GM12878 (cell line): ENCODE measurements at regions not wholly inside any gene's neighbourhood (a gene's known extent, or its start where the extent isn't known, plus 50 kb on each side); places are given as distances from the start of the nearest gene placed in this dataset.

Source experiments
- ATAC-seq: fragments of 200-7000 bp; cut with Tn5 transposase; 3 replicates; pipeline ENCODE4 v1.9.1; 2020; ENCODE audit warnings: mild to moderate bottlenecking, moderate library complexity
- BruUV-seq: library from RNA; stranded (reverse); fragments of 400-500 nt; replicated peaks from 2 replicates; lab custom pipeline; 2021; lab: Mats Ljungman, UMichigan
- CTCF ChIA-PET: fragments of 300-600 bp; sonication (Branson Sonifier 250); formaldehyde crosslinking; extraction: SDS; loops from one replicate; lab custom pipeline; 2021; ENCODE audit warnings: inconsistent platforms; lab: Yijun Ruan, JAX
- POLR2A ChIA-PET: fragments of 350-600 bp; formaldehyde crosslinking; extraction: SDS; loops from one replicate; lab custom pipeline; 2021; ENCODE audit warnings: inconsistent platforms; lab: Charles Lee
- RAD21 ChIA-PET: fragments of 300-600 bp; sonication (Branson Sonifier 250); formaldehyde crosslinking; loops from one replicate; lab custom pipeline; 2023; ENCODE audit warnings: antibody characterized with exemption; ENCODE audit not compliant: unreplicated experiment; lab: Charles Lee
- SMC1A ChIA-PET: fragments of 300-600 bp; sonication (Branson Sonifier 250); formaldehyde crosslinking; loops from one replicate; lab custom pipeline; 2023; ENCODE audit not compliant: unreplicated experiment, uncharacterized antibody; lab: Charles Lee
- DNase-seq: peaks from one replicate; pipeline ENCODE4 v3.0.0-alpha.2; 2011; ENCODE audit warnings: low read depth, low spot score
- FAIRE-seq: peaks from 3 replicates; lab custom pipeline; 2011; peaks lifted over from hg19 to GRCh38; lab: Jason Lieb, UNC
- H2AFZ ChIP-seq: 2 replicates; pipeline ENCODE4 v1.6.0; 2011; ENCODE audit warnings: low read depth, low read length, control low read depth; ENCODE audit not compliant: control insufficient read depth
- H3K27ac ChIP-seq: 2 replicates; pipeline ENCODE4 v1.5.1; 2011; ENCODE audit warnings: control low read depth; ENCODE audit not compliant: control insufficient read depth, insufficient read depth
- H3K27me3 ChIP-seq, 2 experiments: replicated peaks in 1 of 2; 2 replicates each; pipeline versions ENCODE4 v1.6.0 to v1.6.1; 2011; ENCODE audit warnings: low read length in 1 of 2; ENCODE audit not compliant: control insufficient read depth in 2 of 2, insufficient read depth in 2 of 2
- H3K36me3 ChIP-seq, 2 experiments: 2 replicates each; pipeline ENCODE4 v1.5.1; 2011; ENCODE audit warnings: low read length in 1 of 2; ENCODE audit not compliant: control insufficient read depth in 2 of 2, insufficient read depth in 2 of 2
- H3K4me1 ChIP-seq: 2 replicates; pipeline ENCODE4 v1.6.1; 2011; ENCODE audit warnings: mild to moderate bottlenecking, low read length, moderate library complexity, mixed read lengths; ENCODE audit not compliant: control insufficient read depth, insufficient read depth
- H3K4me2 ChIP-seq: 2 replicates; pipeline ENCODE4 v1.6.0; 2011; ENCODE audit warnings: control low read depth; ENCODE audit not compliant: control insufficient read depth, insufficient read depth
- H3K4me3 ChIP-seq: fragments of 200-600 bp; sonication (generic); 2 replicates; pipeline ENCODE4 v1.5.1; 2016
- H3K79me2 ChIP-seq: 2 replicates; pipeline ENCODE4 v1.6.0; 2011; ENCODE audit warnings: low read length; ENCODE audit not compliant: control insufficient read depth, insufficient read depth
- H3K9ac ChIP-seq: 2 replicates; pipeline ENCODE4 v1.8.0; 2011; ENCODE audit warnings: low read length, control low read depth, mixed read lengths; ENCODE audit not compliant: control insufficient read depth, insufficient read depth
- H3K9me3 ChIP-seq: replicated peaks from 3 replicates; pipeline ENCODE4 v1.5.1; 2011; ENCODE audit warnings: mild to moderate bottlenecking, low read length; ENCODE audit not compliant: control insufficient read depth, insufficient read depth
- H4K20me1 ChIP-seq: 2 replicates; pipeline ENCODE4 v1.6.0; 2011; ENCODE audit not compliant: control insufficient read depth, insufficient read depth
- CHD2 ChIP-seq: IDR thresholded peaks from 2 replicates; pipeline ENCODE4 v1.6.1; 2011; ENCODE audit warnings: low read depth, low read length, improper control_type of control experiment, borderline replicate concordance
- DPF2 ChIP-seq: fragments of 450-650 bp; IDR thresholded peaks from 2 replicates; pipeline ENCODE4 v1.6.1; 2017; ENCODE audit warnings: mild to moderate bottlenecking
- ETV6 ChIP-seq, 2 experiments: fragments of 450-650 bp in 1 of 2; IDR thresholded peaks in 1 of 2; conservative IDR thresholded peaks in 1 of 2; 2 replicates each; pipeline ENCODE4 v1.6.1; 2014; ENCODE audit warnings: antibody characterized with exemption in 1 of 2, borderline replicate concordance in 1 of 2, low read depth in 1 of 2, mild to moderate bottlenecking in 1 of 2, moderate library complexity in 1 of 2
- EZH2 ChIP-seq: IDR thresholded peaks from 2 replicates; pipeline ENCODE4 v1.6.1; 2012; ENCODE audit warnings: low read depth, mild to moderate bottlenecking, control low read depth, inconsistent platforms, low read length, borderline replicate concordance; ENCODE audit not compliant: control insufficient read depth
- FOXK2 ChIP-seq: fragments of 450-650 bp; IDR thresholded peaks from 2 replicates; pipeline ENCODE4 v1.6.1; 2017; ENCODE audit warnings: mild to moderate bottlenecking, moderate library complexity
- GABPA ChIP-seq: IDR thresholded peaks from 2 replicates; pipeline ENCODE4 v1.6.1; 2014; ENCODE audit warnings: antibody characterized with exemption, low read depth, mild to moderate bottlenecking, inconsistent platforms
- HCFC1 ChIP-seq: fragments of 150-350 bp; IDR thresholded peaks from 2 replicates; pipeline ENCODE4 v1.6.1; 2014; ENCODE audit warnings: low read length
- HSF1 ChIP-seq: fragments of 150-350 bp; IDR thresholded peaks from 2 replicates; pipeline ENCODE4 v1.6.1; 2014; ENCODE audit warnings: mild to moderate bottlenecking, low read depth, low read length
- MEF2A ChIP-seq: IDR thresholded peaks from 2 replicates; pipeline ENCODE4 v1.6.1; 2011; ENCODE audit warnings: low read depth, mild to moderate bottlenecking, low read length, moderate library complexity; ENCODE audit not compliant: insufficient read depth
- NFIC ChIP-seq: IDR thresholded peaks from 2 replicates; pipeline ENCODE4 v1.6.1; 2012; ENCODE audit warnings: low read depth, mild to moderate bottlenecking, inconsistent platforms, low read length, moderate library complexity
- NR2C2 ChIP-seq: IDR thresholded peaks from 2 replicates; pipeline ENCODE4 v1.6.1; 2011; ENCODE audit warnings: borderline replicate concordance, low read depth; ENCODE audit not compliant: control insufficient read depth, insufficient read length
- RFX5 ChIP-seq: IDR thresholded peaks from 2 replicates; pipeline ENCODE4 v1.6.1; 2011; ENCODE audit warnings: low read depth, low read length, improper control_type of control experiment
- TBL1XR1 ChIP-seq: IDR thresholded peaks from 2 replicates; pipeline ENCODE4 v1.6.1; 2012; ENCODE audit warnings: low read depth, low read length, improper control_type of control experiment
- WGBS: methylation state at CpG from one replicate; pipeline ENCODE4 v1.1.6; 2016; ENCODE audit warnings: low lambda C conversion rate; ENCODE audit not compliant: insufficient replicate concordance, insufficient coverage; ENCODE audit errors: missing lambda C conversion rate; 5-methylcytosine and 5-hydroxymethylcytosine counted together
- in situ Hi-C: fragments of 300-500 bp; cut with MboI; formaldehyde crosslinking; loops from 9 replicates; pipeline ENCODE4 v1.14.3; 2018; ENCODE audit warnings: mixed read lengths
- intact Hi-C: fragments of 100-400 bp; cut with micrococcal nuclease; formaldehyde crosslinking; loops from one replicate; pipeline ENCODE4 v1.14.2; 2022; ENCODE audit not compliant: unreplicated experiment
- TF ChIP-seq, protein P1 (sequence below): IDR thresholded peaks from 2 replicates; pipeline ENCODE4 v1.6.1; 2012; ENCODE audit warnings: mild to moderate bottlenecking, low read depth, low read length
- TF ChIP-seq, protein P2 (sequence below): fragments of 450-650 bp; IDR thresholded peaks from 2 replicates; pipeline ENCODE4 v1.6.1; 2017; ENCODE audit warnings: mild to moderate bottlenecking

DNA sequence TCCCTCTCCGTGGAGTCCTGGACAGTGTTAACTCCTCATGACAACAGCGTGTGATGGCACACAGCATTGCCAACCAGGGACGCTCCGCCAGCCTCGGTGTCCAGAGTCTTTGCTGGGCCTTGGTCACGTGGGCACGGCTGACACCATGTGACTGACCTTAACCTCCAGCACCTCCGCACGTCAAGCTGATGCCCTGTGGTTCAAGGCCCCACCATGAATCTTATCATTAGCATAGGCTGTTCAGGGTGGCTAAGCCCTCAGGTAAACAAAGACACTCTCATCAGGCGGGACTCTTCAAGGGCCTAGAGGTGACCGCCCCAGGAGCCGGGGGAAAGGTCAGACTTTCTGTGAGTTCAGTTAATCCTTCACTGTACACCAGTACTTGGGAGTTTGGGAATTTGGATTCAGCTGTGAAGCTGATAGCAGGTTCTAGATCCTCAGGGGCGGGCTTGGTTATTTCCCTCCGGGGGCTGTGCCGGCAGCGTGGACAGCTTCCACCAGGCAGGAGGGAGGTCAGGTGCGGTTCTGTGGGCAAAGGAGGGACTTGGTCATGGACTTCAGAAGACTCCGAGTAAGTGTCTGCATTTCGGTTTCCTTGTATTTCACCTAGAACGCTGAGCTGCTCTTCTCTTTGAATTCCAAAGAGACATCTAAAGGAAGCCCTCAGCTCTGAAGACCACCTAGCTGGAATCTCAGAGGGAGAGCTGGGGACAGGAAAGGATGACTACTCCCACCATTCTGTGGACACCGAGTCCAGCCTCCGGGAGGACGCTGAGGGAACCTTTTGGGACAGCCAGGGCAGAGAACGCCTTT is 195.5 kb upstream of the CIBAR2 start:
- RAD21 ChIA-PET, result interaction anchor here (2.3 kb wide), 1 partner anchor 193 kb away, joined by 7 read pairs; no protein-coding TSS in a partner anchor
- Histone ChIP-seq H2AFZ (no peak overlapping the region), H3K4me1 (peaks cover 22% of the 10 kb centered on the region), H3K4me3 (no peak overlapping the region), H4K20me1 (no peaks in the 10 kb centered on the region), H3K4me2 (no peak overlapping the region), H3K27ac (no peak overlapping the region), H3K9me3 (no peaks in the 10 kb centered on the region), H3K36me3 (no peaks in the 10 kb centered on the region), H3K9ac (no peak overlapping the region), H3K79me2 (no peaks in the 10 kb centered on the region), H3K27me3 (peaks cover 0 to 2% of the 10 kb centered on the region in 2 experiments; a peak in 1 of 4 replicates)
- WGBS, result 69% methylated on average over 24 of the region's 24 CpGs
- ATAC-seq (no peak), DNase-seq (no peak), FAIRE-seq (no peak)
- no TSS peak for BruUV-seq
- in situ Hi-C loops, result no loop called here
- intact Hi-C loops, result loop anchor here (2.0 to 10.0 kb wide), 2 partner anchors 19 to 117 kb away; no protein-coding TSS in a partner anchor
- POLR2A ChIA-PET, result no interaction called here
- no peak for TF ChIP-seq HSF1
- TF ChIP-seq EZH2, result no peak
- no peak for TF ChIP-seq DPF2
- no peak for TF ChIP-seq MEF2A
- no peak for TF ChIP-seq GABPA
- no peak for TF ChIP-seq CHD2
- TF ChIP-seq TBL1XR1, result no peak
- TF ChIP-seq, protein P1, sequence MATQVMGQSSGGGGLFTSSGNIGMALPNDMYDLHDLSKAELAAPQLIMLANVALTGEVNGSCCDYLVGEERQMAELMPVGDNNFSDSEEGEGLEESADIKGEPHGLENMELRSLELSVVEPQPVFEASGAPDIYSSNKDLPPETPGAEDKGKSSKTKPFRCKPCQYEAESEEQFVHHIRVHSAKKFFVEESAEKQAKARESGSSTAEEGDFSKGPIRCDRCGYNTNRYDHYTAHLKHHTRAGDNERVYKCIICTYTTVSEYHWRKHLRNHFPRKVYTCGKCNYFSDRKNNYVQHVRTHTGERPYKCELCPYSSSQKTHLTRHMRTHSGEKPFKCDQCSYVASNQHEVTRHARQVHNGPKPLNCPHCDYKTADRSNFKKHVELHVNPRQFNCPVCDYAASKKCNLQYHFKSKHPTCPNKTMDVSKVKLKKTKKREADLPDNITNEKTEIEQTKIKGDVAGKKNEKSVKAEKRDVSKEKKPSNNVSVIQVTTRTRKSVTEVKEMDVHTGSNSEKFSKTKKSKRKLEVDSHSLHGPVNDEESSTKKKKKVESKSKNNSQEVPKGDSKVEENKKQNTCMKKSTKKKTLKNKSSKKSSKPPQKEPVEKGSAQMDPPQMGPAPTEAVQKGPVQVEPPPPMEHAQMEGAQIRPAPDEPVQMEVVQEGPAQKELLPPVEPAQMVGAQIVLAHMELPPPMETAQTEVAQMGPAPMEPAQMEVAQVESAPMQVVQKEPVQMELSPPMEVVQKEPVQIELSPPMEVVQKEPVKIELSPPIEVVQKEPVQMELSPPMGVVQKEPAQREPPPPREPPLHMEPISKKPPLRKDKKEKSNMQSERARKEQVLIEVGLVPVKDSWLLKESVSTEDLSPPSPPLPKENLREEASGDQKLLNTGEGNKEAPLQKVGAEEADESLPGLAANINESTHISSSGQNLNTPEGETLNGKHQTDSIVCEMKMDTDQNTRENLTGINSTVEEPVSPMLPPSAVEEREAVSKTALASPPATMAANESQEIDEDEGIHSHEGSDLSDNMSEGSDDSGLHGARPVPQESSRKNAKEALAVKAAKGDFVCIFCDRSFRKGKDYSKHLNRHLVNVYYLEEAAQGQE, result no peak
- TF ChIP-seq FOXK2, result no peak
- no peak for TF ChIP-seq HCFC1
- no peak for TF ChIP-seq RFX5
- TF ChIP-seq, protein P2, sequence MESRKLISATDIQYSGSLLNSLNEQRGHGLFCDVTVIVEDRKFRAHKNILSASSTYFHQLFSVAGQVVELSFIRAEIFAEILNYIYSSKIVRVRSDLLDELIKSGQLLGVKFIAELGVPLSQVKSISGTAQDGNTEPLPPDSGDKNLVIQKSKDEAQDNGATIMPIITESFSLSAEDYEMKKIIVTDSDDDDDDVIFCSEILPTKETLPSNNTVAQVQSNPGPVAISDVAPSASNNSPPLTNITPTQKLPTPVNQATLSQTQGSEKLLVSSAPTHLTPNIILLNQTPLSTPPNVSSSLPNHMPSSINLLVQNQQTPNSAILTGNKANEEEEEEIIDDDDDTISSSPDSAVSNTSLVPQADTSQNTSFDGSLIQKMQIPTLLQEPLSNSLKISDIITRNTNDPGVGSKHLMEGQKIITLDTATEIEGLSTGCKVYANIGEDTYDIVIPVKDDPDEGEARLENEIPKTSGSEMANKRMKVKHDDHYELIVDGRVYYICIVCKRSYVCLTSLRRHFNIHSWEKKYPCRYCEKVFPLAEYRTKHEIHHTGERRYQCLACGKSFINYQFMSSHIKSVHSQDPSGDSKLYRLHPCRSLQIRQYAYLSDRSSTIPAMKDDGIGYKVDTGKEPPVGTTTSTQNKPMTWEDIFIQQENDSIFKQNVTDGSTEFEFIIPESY, result no peak
- TF ChIP-seq NR2C2, result no peak
- no peak for TF ChIP-seq NFIC
- TF ChIP-seq ETV6 (conservative IDR thresholded peaks at IDR 0.05 in 1 of 2, IDR thresholded peaks at IDR 0.05 in 1 of 2; ENCODE audit: borderline replicate concordance in 1 of 2, low read depth in 1 of 2), result no peak
- CTCF ChIA-PET, result interaction anchor here (1.1 to 2.6 kb wide), 5 partner anchors 10 to 193 kb away, joined by 3 to 16 read pairs (median 5); no protein-coding TSS in a partner anchor
- SMC1A ChIA-PET, result interaction anchor here (0.7 to 0.8 kb wide), 2 partner anchors 23 to 65 kb away, joined by 3 read pairs; no protein-coding TSS in a partner anchor
